ENCODE measurements at regions not wholly inside any gene's neighbourhood (a gene's known extent, or its start where the extent isn't known, plus 50 kb on each side); places are given as distances from the start of the nearest gene placed in this dataset.

GRCh38 chr3:70899816-70900215 is 587.4 kb upstream of the MDFIC2 start:
- no peak for DNase-seq

DNA sequence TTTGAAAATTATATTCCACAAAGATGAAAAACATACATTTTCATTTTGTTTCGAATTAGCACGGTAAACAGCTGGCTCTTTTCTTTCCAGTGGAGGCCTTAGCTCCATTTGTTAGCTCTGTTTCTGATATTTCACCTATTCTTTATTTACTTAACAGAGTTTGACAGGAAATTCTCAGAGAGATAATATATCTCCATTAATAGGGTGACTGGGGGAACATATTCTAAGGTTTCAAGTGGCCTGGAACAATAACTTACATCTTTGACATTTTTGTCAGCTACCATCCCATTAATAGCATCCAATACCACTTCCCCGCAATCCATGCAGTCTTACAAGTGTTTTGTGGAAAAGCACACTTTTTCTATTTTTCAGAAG is 577.6 kb upstream of the MDFIC2 start:
- no peak for DNase-seq

DNA sequence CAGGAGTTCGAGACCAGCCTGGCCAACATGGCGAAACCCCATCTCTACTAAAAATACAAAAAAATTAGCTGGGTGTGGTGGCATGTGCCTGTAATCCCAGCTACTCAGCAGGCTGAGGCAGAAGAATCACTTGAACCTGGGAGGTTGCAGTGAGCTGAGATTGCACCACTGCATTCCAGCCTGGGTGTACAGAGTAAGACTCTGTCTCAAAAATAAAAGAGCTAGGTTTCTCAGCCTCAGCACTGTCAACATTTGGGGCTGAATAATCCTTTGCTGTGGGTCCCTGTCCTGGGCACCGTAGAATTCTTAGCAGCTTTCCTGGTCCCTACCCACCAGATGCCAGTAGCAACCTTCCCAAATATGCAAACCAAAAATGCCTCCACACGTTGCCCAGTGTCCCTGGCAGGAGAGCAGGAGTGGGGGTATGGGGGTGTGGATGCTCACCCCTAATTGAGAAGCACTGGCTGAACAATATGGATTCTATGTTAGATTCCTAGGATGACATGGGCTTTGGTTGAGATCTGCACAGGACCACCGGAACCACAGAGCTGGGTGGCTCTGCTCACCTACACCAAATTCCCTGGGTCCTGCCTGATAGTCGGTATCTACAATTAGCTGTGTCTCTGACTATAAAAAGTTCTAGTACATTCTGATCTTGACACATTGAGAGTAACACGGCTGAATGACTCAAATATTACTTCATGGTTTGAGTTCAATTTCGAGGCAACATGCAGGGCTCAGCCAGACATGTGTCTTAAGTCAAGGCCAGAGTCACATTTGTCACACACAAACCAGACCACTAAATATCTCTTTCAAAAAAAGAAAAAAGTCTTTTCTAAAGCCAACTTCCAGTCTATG is 577.0 kb upstream of the MDFIC2 start:
- DNase-seq: no peak

GRCh38 chr3:70885636-70886035 is 573.2 kb upstream of the MDFIC2 start:
- no peak for DNase-seq

DNA sequence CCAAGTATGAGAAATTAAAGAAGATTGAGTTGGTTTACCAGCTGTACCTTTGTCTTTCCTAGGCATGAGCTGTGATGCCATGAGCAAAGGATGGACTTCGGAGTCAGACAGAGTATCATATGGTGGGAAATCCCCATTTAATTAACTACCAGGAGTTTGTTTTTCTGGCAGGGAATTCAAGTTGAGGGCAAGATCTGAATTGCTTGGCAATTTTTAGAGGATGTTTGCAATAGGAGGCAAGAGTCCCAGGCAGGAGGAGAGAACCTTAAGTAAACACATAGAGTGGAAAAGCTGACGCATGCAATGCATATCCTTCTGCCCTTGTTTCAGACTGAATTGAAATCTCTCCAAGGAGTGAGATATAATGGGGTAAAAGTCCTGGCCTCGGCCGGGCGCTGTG is 569.7 kb upstream of the MDFIC2 start:
- no peak for DNase-seq

DNA sequence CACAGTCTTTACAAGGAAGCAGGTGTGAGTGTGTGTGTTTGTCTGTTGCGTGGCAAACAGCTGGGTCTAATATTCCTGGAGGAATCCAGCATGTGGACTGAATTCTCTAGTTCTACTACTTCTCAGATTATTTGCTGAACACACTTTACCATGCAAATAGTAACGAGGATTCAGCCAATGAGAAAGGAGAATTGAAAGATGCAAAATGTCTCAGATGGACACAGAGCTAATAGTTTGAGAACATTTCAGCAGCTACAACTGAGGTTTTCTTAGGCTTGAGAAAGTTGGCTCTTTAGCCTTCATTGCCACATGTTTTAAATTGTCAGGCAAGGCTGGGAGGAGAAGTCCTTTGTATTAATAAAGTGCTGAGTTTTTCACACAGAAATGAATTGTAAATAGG is 568.0 kb upstream of the MDFIC2 start:
- no peak for DNase-seq

GRCh38 chr3:70876154-70876553 is 563.7 kb upstream of the MDFIC2 start:
- no peak for DNase-seq

- DNase-seq: no peak
These were observed 561.8 kb upstream of the MDFIC2 start for GRCh38 chr3:70874196-70874595.

GRCh38 chr3:70873686-70874085 is 561.2 kb upstream of the MDFIC2 start:
- no peak for DNase-seq

DNA sequence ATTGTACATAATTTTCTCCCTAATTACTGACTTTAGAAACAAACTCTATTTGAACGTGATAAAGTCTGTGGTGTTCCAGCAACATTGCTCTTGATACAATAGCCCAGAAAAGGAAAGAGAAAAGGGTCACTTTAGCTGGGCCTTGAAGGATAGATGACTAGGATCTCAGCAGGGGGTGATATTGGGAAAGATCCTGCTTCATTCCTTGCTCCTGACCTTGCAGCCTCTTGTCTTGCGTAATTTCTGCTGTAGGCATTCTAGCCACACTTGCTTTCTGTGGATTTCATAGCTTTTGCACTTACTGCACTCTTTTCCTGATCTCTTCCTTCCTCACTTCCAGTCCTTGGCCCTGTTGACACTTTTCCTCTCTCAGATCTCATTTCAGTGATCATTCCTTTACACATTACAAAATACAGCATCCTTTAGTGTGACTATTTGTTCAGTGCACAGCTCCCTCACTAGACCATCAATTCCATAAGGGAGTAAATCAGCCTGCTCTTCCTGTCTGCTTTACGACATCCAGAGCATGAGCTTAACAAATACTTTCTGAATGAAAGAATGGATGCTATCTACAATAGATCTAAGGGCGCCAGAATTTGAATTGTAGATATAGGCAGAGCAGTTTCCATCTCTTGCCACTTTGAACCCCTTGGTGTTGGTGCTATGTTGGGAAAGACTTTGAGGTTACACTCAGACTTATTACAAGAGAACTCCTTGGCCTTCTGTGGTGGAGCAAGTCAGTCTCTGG is 559.6 kb upstream of the MDFIC2 start:
- no peak for DNase-seq

DNA sequence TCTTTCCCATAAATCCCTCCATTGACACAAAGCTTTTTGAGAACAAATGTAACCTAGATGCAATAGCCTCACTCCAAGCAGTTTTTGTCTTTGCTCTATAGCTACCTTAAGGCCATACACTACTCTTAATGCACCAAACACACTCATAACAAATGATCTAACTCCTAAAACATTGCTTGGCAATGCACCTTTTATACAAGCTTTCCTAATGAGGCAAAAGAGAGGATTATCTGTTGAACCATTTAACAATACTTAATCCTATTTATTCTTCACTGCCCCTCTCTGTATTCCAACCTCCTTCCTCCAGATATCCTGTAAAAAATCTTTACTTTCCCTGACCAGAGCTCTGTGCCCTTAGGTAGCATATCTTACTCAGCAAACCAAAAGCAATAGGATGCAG is 558.1 kb upstream of the MDFIC2 start:
- DNase-seq: no peak

GRCh38 chr3:70868561-70868960 is 556.1 kb upstream of the MDFIC2 start:
- DNase-seq: no peak

DNA sequence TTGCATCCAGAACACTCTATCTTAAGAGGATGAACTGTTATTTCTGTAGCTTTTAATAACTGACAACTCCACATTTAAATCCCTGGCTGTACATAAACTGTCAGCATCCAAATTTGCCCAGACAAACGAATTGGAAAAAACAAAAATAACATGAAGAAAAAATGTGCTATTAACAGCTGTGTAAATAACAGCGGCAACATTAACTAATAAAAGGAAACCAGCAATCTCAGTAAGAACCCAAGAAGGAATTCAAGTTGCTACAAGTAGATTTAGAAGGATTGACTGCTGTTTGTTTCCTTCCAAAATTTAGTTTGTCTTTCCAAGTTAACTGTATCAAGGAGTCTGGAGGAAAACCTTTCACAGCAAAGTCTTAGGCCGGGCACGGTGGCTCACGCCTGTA is 550.6 kb upstream of the MDFIC2 start:
- no peak for DNase-seq

GRCh38 chr3:70861855-70862254 is 549.4 kb upstream of the MDFIC2 start:
- DNase-seq: no peak

DNA sequence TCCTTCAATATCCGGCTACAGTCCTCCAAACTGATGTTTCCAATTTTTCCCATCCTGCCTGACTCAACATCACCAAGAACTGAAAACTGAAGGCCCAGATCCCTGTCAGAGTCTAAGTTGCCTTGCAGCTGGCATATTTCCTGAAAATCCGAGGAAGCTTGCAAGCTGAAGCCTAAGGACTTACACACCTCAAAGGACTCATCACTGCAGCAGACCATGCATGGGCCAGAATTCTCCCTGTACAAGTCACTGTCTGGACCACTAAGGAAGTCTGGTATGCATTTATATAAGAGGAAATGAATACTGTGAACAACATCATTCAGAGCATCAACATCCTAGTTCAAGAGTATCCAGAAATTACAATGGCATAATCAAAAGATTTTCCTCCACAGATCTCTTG is 548.8 kb upstream of the MDFIC2 start:
- DNase-seq: no peak

- DNase-seq: no peak
These were observed 545.5 kb upstream of the MDFIC2 start for GRCh38 chr3:70857916-70858315.

GRCh38 chr3:70856414-70857162 is 544.1 kb upstream of the MDFIC2 start:
- DNase-seq: no peak

DNA sequence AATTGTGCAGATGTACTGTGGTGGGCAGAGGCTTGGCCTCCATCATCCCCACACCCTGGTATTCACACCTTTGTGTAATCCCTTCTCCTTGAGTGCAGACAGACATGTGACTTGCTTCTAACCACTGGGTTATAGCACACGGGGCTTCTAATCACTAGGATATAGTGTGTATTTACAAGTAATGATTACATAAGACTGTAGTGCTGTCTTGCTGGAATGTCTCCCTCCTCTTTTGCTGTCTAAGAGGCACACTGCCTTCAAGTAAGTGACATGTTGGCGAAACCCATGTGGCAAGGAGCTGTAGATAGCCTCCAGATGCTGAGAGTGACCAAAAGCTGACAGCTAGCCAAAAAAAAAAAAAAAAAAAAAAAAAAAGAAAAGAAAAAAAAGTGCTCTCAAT is 542.7 kb upstream of the MDFIC2 start:
- no peak for DNase-seq

GRCh38 chr3:70854108-70854507 is 541.7 kb upstream of the MDFIC2 start:
- DNase-seq: no peak

- no peak for DNase-seq
These were observed 540.9 kb upstream of the MDFIC2 start for GRCh38 chr3:70853161-70853944.

- DNase-seq: no peak
These were observed 537.7 kb upstream of the MDFIC2 start for GRCh38 chr3:70849911-70850699.

Measured in C1 segment of cervical spinal cord (tissue), 14 donors.